GM23338 (cell line): ENCODE measurements at regions not wholly inside any gene's neighbourhood (a gene's known extent, or its start where the extent isn't known, plus 50 kb on each side); places are given as distances from the start of the nearest gene placed in this dataset.

Experiments used
- EZH2 ChIP-seq: fragments of 200-600 bp; sonication (generic); IDR thresholded peaks from one replicate; pipeline ENCODE4 v1.8.0; 2017; ENCODE audit warnings: antibody characterized with exemption, mild to moderate bottlenecking, low read depth; ENCODE audit not compliant: unreplicated experiment
- TF ChIP-seq, protein P1 (sequence below), 2 experiments: fragments of 200-600 bp in 1 of 2; sonication (generic) in 1 of 2; conservative IDR thresholded peaks; 2 replicates each; pipeline versions ENCODE4 v1.5.1 to v1.6.1; 2016 to 2017; ENCODE audit warnings: antibody characterized with exemption in 2 of 2, low read depth in 2 of 2, mild to moderate bottlenecking in 2 of 2, moderate library complexity in 1 of 2

- TF ChIP-seq, protein P1, sequence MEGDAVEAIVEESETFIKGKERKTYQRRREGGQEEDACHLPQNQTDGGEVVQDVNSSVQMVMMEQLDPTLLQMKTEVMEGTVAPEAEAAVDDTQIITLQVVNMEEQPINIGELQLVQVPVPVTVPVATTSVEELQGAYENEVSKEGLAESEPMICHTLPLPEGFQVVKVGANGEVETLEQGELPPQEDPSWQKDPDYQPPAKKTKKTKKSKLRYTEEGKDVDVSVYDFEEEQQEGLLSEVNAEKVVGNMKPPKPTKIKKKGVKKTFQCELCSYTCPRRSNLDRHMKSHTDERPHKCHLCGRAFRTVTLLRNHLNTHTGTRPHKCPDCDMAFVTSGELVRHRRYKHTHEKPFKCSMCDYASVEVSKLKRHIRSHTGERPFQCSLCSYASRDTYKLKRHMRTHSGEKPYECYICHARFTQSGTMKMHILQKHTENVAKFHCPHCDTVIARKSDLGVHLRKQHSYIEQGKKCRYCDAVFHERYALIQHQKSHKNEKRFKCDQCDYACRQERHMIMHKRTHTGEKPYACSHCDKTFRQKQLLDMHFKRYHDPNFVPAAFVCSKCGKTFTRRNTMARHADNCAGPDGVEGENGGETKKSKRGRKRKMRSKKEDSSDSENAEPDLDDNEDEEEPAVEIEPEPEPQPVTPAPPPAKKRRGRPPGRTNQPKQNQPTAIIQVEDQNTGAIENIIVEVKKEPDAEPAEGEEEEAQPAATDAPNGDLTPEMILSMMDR (conservative IDR thresholded peaks at IDR 0.05; ENCODE audit: low read depth in 2 of 2) = no peak
- TF ChIP-seq EZH2 = no peak
Observed at GRCh38 chr4:35938936-35939335, 305.4 kb downstream of the ARAP2 start.
